ENCODE measurements at regions not wholly inside any gene's neighbourhood (a gene's known extent, or its start where the extent isn't known, plus 50 kb on each side); places are given as distances from the start of the nearest gene placed in this dataset.
"Not testable (repeated sequence)": the region's sequence is repeated elsewhere in the genome, so short reads cannot be mapped to it uniquely, and the experiment has no call there.

DNA sequence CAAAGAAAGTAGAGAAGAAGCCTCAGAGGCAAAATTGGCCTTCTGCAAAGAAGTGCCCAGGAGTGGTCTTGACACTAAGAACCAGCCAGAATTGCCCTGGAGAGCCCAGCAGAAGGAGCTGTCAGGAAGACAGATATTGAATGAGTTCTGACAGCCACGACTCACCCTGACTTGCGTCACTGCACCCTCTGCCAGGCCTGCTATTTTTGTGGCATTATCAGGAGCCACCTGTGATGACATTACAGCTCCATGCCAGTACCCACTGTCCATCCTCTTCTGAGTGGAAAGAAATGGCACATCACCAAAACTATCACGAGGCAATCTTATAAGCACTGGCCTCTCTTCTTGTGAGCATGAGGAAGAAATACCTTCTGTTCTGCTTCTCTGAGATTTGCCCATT, 67.7 kb downstream of the SMIM20 start:
- DNase-seq = no peak

DNA sequence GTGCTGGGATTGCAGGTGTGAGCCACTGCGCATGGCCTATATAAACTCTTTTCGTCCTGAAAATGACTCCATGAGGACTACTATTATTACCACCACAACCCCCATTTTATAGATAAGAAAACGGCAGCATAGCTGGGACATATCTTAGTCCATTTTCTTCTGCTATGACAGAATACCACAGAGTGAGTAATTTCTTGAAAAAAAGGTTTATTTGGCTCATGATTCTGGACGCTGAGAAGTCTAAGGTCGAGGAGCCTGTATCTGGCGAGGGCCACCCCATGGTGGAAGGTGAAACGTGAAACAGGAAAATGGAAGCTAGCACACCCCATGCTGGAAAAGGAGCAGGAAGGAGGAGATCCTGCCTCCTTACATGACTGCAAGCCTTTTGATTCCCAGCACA, 68.9 kb downstream of the SMIM20 start:
- DNase-seq = no peak

DNA sequence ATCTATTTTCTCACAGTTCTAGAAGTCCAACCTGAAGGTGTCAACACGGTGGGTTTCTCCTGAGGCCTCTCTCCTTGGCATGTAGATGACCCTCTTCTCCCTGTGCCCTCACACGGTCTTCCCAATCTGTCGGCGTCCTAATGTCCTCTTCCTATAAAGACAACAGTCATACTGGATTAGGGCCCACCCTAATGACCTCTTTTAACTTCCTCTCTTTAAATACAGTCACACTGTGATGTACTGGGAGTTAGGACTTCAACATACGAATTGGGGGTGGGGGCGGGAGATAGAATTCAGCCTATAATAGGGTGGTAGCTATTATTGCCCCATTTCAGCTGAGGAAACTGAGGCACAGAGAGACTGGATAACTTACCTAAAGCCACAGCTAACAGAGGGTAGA, 70.2 kb downstream of the SMIM20 start:
- DNase-seq = no peak

DNA sequence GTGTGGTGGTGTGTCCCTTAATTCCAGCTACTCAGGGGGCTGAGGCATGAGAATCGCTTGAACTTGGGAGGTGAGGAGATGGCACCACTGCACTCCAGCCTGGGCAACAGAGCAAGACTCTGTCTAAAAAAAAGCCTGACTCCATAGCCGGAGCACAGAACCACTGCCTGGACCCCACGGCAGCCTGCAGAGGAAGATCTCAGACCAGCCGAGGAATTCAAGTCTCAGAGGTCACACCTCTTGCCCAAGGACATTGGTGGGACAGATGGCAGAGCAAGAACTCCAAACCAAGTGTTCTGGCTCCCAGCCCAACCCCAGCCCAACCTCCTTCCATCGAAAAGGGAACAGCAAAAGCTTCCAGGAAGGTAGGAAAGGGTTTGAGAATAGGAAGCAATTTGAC, 70.8 kb downstream of the SMIM20 start:
- DNase-seq = no peak

DNA sequence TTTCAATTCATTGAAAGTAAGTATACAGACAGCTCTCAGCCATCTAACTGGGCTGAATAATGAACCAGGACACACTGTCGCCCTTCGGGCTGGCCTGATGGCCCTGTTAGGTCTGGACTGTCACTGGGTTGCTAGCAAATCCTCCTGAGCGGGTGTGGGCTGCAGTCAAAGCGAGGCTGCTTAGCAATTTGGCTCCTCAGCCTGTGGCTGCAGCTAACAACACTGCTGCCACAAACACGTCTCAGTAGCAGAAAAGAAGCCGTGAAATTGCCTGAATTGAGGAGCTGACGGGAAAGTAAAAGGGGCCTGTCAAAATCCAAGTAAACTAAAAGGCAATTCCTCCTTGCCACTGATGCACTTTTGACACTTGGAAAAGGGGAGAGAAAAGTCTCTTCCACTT, 72.8 kb downstream of the SMIM20 start:
- no peak for DNase-seq

DNA sequence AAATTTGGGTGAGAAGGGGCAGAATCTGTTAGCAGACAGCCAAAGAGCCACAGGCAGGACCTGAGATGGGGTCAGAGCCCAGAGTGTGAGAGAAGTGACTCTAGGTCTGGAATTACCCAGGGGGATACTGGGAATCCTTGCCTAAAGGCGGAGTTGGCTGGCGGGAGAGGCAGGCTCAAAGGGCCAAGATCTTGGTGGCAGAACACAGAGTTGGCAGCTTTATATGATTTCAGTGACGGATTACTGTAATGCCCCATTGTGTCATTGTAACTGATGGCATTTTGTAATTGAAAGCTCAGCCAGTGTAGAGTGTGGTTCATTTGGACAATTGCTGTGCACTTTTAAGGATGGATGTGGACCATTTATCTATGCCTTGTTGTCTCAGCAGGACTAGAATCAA, 77.3 kb downstream of the SMIM20 start:
- DNase-seq = no peak

DNA sequence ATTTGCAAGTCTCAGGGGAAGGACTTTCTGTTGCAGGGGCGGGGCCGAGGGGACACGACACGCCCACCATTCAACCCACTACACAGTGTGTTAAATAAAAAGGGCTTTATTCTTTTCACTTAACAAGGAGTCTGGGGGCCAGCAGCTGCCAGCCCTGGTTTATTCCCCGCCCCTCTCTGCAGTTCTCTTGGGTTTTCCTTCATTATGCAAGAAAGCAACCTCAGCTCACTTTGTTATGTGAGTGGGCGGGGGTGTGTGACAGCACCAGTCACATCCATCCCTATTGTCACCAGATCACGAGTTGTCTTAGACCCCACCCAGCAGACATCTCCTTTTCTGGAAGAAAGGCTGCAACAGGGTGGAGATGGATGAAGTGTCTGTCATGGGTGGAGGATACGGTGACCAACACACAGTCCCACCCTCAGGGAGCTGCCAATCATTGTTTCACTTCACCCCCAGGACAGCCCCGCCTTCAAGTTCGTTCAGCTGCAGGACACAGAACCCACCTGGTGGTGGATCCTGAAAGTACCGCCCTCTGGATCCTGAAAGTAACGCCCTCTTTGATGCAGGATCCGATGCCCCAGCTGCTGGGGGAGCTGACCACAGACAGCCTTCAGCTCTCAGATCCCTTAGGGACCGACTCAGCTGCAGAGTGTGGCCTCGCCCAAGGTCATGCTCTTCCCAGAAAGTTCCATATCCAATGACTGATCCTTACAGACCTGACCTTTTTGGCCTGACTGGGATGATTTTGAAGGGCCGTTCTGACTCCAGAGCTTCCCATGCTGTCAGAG, 79.6 kb downstream of the SMIM20 start:
- no peak for DNase-seq

DNA sequence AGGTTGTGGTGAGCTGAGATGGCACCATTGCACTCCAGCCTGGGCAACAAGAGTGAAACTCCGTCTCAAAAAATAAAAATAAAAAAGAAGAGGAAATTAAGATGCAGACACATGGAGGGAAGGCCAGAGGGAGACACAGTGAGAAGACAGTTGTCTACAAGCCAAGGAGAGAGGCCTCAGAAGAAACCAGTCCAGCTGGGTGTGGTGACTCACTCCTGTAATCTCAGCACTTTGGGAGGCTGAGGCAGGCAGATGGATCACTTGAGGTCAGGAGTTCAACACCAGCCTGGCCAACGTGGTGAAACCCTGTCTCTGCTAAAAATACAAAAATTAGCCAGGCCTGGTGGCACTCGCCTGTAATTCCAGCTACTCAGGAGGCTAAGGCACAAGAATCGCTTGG, 80.6 kb downstream of the SMIM20 start:
- not testable (repeated sequence) for DNase-seq

DNA sequence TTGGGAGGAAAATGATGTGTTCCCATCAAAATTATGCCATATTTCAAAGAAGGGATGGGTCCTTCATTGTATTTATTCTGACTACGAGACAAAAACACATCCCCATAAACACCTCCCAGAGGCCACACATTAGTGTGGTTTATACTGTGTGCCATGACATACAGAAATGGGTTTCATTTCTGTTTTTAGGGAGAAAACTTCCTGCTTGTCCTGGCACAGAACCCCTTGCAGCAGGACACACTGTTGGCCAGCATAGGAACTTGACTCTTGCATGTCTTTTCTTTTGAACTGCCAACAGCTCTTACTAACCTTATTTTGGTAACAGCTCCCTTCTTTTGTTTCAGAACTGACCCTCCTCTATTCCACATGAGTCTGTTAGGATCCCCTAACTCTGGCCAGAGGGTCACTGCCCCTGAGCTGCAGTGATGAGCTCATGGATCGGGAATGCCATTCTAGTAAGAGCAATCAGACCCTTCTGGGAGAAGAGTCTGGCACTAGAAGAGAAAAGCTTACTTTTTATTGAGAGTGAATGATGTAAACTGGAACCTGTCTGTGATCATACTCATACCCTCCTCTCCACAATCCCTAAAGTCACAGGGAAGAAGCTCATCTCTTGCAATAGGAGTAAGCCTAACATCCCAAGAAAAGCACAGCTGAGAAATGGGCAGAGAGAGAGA, 86.4 kb downstream of the SMIM20 start:
- DNase-seq = no peak

DNA sequence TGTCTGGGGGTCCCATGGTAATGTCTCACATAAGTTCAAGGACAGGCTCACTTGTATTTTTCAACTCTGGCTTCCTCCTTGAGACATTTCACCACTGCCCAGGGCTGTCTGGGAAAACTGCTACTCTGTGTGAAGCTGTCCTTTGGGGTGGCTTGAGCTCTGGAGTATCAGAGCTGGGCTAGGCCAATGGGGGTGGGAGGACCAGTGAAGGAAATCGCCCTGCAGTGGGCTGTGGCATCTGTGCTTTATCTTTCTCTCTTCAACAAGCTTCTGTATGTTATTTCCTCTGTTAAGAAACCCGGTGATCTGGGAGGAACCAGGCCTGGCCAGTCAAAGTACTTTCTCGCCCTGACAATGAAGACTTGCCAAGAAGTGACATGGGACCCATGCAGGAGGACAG, 87.4 kb downstream of the SMIM20 start:
- no peak for DNase-seq

DNA sequence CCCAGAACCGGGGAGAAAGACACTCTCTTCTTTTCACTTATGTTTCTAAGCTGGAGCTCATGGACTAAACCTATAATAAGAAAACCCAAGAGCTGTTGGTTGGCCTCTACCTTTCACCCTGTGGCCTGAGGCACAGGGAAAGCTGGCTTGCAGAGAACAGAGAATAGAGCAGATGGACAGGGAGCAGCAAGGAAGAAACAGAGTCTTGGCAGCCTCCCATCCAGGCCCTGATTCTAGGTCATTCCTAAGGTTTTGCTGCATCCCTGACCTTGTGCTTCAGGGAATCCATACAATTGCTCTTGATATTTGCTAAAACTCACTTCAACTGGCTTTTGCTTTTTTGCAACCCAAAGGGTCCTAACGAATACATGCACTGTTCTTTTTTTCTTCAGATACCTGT, 87.8 kb downstream of the SMIM20 start:
- DNase-seq = no peak

DNA sequence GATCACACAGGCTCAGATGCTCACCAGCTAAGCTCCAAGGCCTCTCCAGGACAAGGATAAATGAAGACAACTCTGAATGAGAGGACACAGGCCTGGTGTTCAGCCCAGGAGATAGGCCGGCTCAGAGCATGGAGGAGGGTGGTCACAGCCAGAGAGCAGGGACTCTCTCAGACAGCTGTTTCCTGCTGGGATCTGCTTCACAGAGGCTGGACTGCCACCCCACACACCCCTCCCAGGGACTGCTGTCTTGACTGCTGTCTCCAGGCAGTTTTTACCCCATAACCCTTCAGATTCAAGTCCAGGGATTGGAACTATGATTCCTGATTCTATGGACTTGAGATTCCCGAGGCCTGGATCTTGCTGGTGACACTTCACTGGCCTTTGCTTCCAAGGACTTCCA, 89.0 kb downstream of the SMIM20 start:
- DNase-seq = no peak

DNA sequence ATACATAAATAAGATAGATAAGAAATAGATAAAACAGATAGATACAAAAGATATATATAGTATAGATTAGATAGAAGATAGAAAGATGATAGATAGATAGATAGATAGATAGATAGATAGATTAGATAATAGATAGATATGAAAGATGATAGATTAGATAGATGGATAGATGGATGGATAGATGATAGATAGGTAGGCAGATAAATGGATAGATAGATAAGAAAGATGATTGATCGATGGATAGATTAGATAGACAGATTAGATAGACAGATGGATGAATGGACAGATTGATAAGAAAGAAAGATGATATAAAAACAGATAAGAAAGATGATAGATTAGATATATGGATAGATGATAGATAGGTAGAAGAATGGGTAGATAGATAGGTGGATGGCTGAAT, 90.3 kb downstream of the SMIM20 start:
- DNase-seq = no peak

DNA sequence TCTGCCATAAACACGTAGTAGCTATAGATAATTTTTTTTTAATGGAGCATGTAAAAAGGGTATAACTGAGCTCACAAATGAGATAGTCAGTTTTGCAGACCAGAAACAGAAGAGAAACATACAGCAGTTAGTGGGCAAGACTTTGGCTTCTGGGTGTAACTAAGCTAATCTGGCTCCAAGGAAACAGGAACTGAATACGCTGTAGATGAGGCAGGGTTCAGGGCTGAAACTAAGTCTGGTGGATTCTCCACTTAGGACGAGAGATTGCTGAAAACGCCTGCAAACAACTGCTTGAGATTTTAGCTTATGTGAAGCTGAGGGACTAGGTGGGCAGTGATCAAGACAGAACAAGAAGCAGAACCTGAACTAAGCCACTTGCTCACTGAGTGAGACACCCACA, 91.7 kb downstream of the SMIM20 start:
- DNase-seq = no peak

DNA sequence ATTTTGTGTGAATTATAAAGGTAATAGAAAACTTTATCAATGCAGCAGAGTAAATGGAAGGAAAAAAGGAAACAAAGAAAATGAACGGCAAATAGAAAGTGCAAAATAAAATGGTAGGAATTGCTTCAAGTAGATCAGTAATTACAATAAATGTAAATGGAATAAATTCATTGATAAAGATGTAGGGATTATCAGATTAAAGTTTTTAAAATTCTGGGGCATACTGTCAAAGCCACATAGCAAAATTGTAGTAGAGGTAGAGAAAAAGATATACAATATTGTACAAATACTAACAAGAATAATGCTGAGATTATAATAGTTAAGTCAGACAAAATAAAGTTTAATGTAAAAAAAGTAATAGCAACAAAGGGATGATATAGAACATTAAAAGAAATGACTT, 94.7 kb downstream of the SMIM20 start:
- no peak for DNase-seq

DNA sequence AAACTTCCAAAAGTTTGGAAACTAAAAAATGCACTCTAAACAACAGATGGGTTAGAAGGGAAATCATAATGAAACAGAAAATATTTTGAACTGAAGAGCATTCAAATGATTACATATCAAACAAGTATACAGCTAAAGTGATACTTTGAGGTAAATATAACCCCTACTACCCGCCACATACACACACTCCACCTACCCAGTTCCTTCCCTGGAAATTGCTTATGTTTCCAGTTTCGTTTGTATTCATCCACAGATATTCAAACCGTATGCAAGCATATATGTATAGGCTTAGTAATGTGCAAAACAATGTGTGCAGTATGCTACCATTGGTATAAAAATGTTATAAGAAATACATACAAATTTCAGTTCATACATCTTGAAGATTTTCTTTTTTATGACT, 95.5 kb downstream of the SMIM20 start:
- no peak for DNase-seq

DNA sequence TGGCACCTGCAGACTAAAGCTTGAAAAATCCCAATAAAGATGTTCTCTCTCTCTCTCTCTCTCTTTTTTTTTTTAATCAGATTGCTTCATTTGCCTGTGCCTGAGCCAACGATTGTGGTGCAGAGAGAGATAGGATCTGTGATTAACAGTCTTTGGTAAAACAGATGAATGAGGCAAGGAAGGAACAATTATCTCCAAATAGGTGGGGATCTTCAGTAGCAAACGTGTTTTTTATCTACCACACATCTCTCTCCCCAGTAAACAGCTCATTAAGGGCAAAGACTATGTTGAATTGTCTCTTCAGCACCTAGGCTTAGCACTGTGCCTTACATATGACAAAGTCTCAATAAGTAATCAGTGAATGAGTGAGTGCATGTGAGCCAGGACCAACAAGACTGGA, 96.3 kb downstream of the SMIM20 start:
- no peak for DNase-seq

DNA sequence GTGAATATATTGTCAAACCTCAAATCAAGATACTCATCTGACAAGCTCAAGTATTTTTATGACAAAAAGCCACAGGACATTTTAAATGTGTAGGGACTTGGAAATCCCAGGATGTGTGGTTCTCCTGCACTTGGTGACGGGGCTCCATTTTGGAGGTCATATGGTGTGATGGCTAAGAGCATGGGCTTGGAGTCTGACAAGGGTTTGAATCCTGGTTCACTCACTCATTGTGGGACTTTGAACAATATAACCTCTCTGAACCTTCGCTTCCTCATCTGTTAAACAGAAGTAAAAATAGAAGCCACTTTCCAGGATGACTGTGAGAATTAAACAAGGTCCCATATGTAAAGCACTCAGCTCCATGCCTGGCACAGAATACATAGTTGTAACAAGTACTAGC, 99.6 kb downstream of the SMIM20 start:
- DNase-seq = no peak

DNA sequence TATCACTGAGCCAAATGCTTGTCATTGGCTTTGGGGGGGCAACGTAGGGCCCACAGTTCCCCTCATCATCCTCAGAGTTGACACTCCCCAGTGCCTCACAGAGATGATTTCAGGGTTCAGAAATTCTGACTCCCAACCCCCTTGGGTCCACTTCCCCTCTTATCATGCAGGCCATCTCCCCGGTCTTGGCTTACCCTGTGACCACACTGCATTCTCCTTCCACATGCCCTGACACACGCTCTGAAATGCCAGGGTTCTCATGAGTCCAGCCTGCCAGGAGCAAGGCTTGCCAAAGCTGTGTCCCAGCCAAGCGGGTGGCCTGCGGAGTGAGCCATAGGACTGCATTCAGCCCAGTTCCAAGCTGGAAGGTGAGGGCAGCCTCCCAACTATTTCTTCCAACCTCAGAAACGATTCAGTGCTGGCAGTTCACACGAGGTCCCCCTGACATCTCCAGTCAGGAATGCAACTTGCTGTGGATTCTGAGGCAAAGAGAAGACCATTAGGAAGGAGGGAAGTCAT, 101.2 kb downstream of the SMIM20 start:
- peak; percentile 68 for DNase-seq

DNA sequence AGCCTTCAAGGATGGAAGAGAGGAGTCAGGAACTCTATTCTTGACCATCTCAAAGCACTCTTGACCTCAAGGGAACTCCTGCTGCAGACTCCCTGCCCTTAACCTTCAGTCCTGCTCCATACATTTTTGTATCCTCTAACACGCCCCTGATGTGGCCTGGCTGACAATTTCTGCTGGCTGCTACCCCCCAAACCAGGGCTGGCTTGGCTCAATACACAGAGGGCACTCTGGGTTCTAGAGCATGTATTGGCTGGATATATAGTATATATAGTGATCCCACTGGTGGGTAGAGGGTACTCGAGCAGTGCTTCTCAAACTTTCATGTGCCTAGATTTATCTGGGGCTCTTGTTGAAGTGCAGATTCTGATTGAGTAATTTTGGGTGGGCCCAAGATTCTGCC, 101.9 kb downstream of the SMIM20 start:
- no peak for DNase-seq

DNA sequence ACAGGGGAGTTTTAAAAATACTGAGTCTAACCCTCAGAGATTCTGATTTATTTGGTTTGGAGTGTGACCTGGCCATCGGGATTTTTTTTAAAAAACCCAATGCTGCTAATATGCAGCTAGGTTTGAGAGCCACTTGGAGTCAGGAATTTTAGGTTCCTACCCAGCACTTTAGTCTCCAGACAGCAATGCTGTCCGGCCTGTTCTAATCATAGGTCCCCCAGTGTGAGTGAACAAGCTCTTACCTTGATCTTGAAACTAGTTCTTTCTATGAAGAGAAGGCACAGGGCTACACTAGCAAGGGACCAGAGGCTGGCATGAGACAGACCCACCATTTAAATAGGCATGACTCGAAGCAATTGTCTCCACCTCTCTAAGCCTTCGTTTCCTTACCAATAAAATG, 103.5 kb downstream of the SMIM20 start:
- no peak for DNase-seq

DNA sequence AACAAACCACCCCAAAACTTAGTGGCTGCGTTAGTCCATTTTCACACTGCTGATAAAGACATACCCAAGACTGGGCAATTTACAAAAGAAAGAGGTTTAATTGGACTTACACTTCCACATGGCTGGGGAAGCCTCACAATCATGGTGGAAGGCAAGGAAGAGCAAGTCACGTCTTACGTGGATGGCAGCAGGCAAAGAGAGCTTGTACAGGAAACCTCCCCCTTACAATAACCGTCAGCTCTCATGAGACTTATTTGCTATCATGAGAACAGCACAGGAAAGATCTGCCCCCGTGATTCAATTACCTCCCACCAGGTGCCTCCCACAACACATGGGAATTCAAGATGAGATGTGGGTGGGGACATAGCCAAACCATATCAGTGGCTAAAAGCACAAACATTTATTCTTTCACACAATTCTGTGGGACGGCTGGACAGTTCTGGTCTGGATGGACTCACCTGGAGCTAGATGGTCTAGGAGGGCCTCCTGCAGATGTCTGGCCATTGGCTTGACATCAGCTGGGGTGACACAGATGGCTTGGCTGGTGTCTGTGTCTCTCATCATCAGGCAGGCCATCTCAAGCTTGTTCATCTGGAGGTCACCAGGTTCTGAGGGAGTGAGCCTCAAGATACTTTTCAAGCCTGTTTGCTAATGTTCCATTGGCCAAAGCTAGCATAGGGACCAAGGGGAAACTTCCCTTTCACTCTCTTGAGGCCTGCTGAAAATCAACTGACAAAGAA, 104.1 kb downstream of the SMIM20 start:
- not testable (repeated sequence) for DNase-seq

DNA sequence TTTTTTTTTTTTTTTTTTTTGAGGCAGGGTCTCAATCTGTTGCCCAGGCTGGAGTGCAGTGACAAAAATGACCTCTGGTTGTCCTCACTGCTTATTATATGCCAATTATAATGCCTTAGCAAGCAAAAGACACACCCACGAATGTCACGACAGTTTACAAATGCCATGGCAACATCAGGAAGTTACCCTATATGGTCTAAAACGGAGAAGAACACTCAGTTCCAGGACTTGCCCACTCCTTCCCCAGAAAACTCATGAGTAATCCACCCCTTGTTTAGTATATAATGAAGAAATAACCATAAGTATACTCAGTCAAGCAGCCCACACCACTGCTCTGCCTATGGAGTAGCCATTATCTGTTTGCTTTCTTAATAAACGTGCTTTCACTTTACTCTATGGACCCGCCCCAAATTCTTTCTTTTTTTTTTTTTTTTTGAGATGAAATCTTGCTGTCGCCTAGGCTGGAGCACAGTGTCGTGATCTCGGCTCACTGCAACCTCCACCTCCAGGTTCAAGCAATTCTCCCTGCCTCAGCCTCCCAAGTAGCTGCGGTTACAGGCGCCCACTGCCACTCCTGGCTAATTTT, 106.2 kb downstream of the SMIM20 start:
- no peak for DNase-seq

DNA sequence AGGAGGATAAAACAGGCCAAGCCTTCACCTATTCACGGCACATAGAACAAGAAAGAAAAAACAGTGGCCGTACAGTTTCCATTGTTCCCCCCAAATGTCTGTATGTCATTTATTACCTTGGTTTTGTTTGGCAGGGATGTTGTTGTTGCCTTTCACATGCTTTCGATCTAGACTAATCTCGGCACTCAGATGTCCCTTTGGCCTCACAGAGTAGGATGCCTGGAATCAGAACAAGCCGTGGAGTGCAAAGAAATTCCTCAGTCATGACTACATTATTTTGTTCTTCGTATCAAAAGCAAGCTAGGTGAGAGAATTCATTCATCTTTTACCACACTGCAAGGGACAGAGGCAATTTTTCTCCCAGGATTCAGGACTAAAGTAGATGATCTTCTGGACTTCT, 106.9 kb downstream of the SMIM20 start:
- no peak for DNase-seq

Measured in GOT3 (cell line).